ENCODE measurements at regions not wholly inside any gene's neighbourhood (a gene's known extent, or its start where the extent isn't known, plus 50 kb on each side); places are given as distances from the start of the nearest gene placed in this dataset.
"Not testable (repeated sequence)": the region's sequence is repeated elsewhere in the genome, so short reads cannot be mapped to it uniquely, and the experiment has no call there.

DNA sequence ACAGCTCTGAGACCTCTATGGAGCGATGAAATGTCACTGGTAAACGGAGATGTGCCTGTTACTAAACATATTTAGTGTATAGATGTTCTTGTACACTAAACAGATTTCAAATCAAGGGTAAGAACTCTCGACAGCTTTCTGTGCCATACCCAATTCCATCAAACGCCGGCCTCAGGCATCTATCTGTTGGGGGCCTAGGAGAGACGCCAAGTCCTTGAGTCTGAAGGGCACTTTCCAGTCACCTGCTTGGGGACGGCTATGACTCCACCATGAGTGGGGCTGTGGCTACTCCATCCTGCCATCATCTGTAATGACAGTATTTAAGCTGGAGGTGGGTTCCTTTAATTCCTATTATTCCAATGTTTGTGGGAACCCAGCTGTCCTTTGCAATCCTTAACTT is 87.8 kb downstream of the SHANK2 start:
- H3K36me3 ChIP-seq (ENCODE audit: control insufficient read depth, insufficient read depth, low read length): no peaks in the 10 kb centered on the region
- ATAC-seq (no peak), DNase-seq (no peak)
- WGBS (ENCODE audit: insufficient coverage): 91% methylated on average over 5 of the region's 7 CpGs
- H3K4me3 ChIP-seq (ENCODE audit: low read length): no peak overlapping the region
- no peaks in the 10 kb centered on the region for H3K4me1 Mint-ChIP-seq
- no peaks in the 10 kb centered on the region for H3K4me1 ChIP-seq (ENCODE audit: control insufficient read depth, insufficient read depth, low read length)
- H3K27ac ChIP-seq (ENCODE audit: low read length): no peak overlapping the region
- H3K4me3 Mint-ChIP-seq: no peak overlapping the region
- no peak overlapping the region for H3K27ac Mint-ChIP-seq
- no peaks in the 10 kb centered on the region for H3K9me3 Mint-ChIP-seq
- H3K9me3 ChIP-seq (ENCODE audit: control insufficient read depth, insufficient read depth, low read length): no peaks in the 10 kb centered on the region
- intact Hi-C loops (cut with micrococcal nuclease): no loop called here
- TF ChIP-seq, protein P1, sequence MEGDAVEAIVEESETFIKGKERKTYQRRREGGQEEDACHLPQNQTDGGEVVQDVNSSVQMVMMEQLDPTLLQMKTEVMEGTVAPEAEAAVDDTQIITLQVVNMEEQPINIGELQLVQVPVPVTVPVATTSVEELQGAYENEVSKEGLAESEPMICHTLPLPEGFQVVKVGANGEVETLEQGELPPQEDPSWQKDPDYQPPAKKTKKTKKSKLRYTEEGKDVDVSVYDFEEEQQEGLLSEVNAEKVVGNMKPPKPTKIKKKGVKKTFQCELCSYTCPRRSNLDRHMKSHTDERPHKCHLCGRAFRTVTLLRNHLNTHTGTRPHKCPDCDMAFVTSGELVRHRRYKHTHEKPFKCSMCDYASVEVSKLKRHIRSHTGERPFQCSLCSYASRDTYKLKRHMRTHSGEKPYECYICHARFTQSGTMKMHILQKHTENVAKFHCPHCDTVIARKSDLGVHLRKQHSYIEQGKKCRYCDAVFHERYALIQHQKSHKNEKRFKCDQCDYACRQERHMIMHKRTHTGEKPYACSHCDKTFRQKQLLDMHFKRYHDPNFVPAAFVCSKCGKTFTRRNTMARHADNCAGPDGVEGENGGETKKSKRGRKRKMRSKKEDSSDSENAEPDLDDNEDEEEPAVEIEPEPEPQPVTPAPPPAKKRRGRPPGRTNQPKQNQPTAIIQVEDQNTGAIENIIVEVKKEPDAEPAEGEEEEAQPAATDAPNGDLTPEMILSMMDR (IDR thresholded peaks at IDR 0.05): no peak
- H3K27me3 Mint-ChIP-seq (ENCODE audit: low read depth in 2 of 2): peaks cover 0 to 4% of the 10 kb centered on the region in 2 donors
- H3K36me3 Mint-ChIP-seq: no peaks in the 10 kb centered on the region
- H3K27me3 ChIP-seq (ENCODE audit: control insufficient read depth, insufficient read depth, low read length): no peaks in the 10 kb centered on the region

DNA sequence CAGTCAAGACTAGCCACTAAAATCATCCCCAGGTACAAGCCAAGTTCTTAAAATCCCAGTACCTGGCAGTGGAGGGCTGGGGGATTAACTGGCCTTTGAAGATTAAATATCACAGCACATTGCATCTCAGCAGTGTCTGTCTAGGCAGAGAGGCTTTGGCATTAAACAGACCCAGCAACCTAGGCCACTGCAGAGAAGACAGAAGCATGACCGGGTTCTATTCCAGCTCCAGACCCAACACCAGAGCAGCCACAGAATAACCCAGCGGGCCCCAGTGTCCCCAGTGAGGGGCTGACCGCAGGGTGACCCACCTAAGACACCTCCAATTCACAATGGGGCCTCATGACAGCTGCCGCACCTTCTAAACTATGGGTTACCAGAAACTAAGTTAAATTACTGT is 88.2 kb downstream of the SHANK2 start:
- Mint-ChIP-seq H3K9me3 (no peaks in the 10 kb centered on the region), H3K27me3 (ENCODE audit: low read depth in 2 of 2) (peaks cover 0 to 7% of the 10 kb centered on the region in 2 donors), H3K27ac (no peak overlapping the region), H3K4me3 (no peak overlapping the region), H3K4me1 (no peaks in the 10 kb centered on the region), H3K36me3 (no peaks in the 10 kb centered on the region)
- Histone ChIP-seq H3K9me3 (ENCODE audit: control insufficient read depth, insufficient read depth, low read length) (no peaks in the 10 kb centered on the region), H3K4me1 (ENCODE audit: control insufficient read depth, insufficient read depth, low read length) (no peaks in the 10 kb centered on the region), H3K27me3 (ENCODE audit: control insufficient read depth, insufficient read depth, low read length) (no peaks in the 10 kb centered on the region), H3K27ac (ENCODE audit: low read length) (no peak overlapping the region), H3K36me3 (ENCODE audit: control insufficient read depth, insufficient read depth, low read length) (no peaks in the 10 kb centered on the region), H3K4me3 (ENCODE audit: low read length) (no peak overlapping the region)
- no peak for ATAC-seq
- no peak for DNase-seq
- TF ChIP-seq, protein P1 (IDR thresholded peaks at IDR 0.05): no peak
- intact Hi-C loops (cut with micrococcal nuclease): no loop called here
- WGBS (ENCODE audit: insufficient coverage): 80% methylated on average over 4 of the region's 4 CpGs

DNA sequence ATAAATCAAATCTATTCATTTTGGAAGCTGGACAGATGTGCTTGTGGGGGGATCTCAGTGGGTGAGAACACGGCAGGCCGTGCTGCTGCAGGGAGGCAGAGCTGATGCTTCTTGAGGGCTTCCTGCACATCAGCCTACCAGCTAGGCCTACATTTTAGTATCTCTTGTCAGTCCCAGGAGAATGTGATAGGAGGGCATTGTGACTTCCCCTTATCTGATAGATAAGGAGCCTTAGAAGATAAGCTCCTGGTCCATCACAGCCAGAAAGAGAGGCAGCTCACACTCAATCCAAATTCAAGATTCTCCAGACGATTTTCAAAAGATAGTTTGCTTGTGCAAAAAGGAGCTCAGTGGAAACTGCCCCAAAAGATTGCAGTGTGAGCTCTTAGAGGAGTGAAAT is 89.0 kb downstream of the SHANK2 start:
- Mint-ChIP-seq H3K36me3 (no peaks in the 10 kb centered on the region), H3K4me3 (no peak overlapping the region), H3K27ac (no peak overlapping the region), H3K4me1 (no peaks in the 10 kb centered on the region), H3K27me3 (ENCODE audit: low read depth in 2 of 2) (peaks cover 4 to 8% of the 10 kb centered on the region in 2 donors), H3K9me3 (no peaks in the 10 kb centered on the region)
- no peaks in the 10 kb centered on the region for H3K9me3 ChIP-seq (ENCODE audit: control insufficient read depth, insufficient read depth, low read length)
- intact Hi-C loops (cut with micrococcal nuclease): no loop called here
- H3K4me3 ChIP-seq (ENCODE audit: low read length): no peak overlapping the region
- no peaks in the 10 kb centered on the region for H3K36me3 ChIP-seq (ENCODE audit: control insufficient read depth, insufficient read depth, low read length)
- TF ChIP-seq, protein P1 (IDR thresholded peaks at IDR 0.05): no peak
- no peak overlapping the region for H3K27ac ChIP-seq (ENCODE audit: low read length)
- H3K4me1 ChIP-seq (ENCODE audit: control insufficient read depth, insufficient read depth, low read length): no peaks in the 10 kb centered on the region
- no peaks in the 10 kb centered on the region for H3K27me3 ChIP-seq (ENCODE audit: control insufficient read depth, insufficient read depth, low read length)
- DNase-seq (no peak), ATAC-seq (no peak)
- WGBS (ENCODE audit: insufficient coverage): 94% methylated on average over 2 of the region's 3 CpGs

DNA sequence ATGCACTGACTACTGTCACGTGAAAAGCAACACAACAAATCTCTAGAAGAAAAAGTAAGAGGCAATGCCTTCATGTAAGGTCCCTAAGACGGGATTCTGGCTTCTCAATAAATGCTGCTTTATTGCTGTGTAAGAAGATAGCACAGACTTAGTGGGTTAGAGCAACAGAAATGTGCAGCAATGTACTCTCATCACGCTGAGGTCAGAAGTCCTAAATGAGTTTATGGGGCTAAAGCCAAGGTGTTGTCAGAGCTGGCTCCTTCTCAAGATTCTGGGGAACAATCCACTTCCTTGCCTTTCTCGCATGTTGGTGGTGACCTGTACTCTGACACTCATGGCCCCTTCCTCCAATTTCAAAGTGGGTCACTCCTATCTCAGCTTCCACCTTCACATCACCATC is 93.4 kb downstream of the SHANK2 start:
- 75% methylated on average over 4 of the region's 4 CpGs for WGBS (ENCODE audit: insufficient coverage)
- Histone ChIP-seq H3K4me1 (ENCODE audit: control insufficient read depth, insufficient read depth, low read length) (no peaks in the 10 kb centered on the region), H3K36me3 (ENCODE audit: control insufficient read depth, insufficient read depth, low read length) (no peaks in the 10 kb centered on the region), H3K27ac (ENCODE audit: low read length) (no peak overlapping the region), H3K9me3 (ENCODE audit: control insufficient read depth, insufficient read depth, low read length) (no peaks in the 10 kb centered on the region), H3K4me3 (ENCODE audit: low read length) (no peak overlapping the region), H3K27me3 (ENCODE audit: control insufficient read depth, insufficient read depth, low read length) (no peaks in the 10 kb centered on the region)
- intact Hi-C loops (cut with micrococcal nuclease): no loop called here
- TF ChIP-seq, protein P1 (IDR thresholded peaks at IDR 0.05): no peak
- Mint-ChIP-seq H3K4me3 (no peak overlapping the region), H3K9me3 (no peaks in the 10 kb centered on the region), H3K27ac (no peak overlapping the region), H3K4me1 (no peaks in the 10 kb centered on the region), H3K27me3 (ENCODE audit: low read depth in 2 of 2) (peaks cover 13 to 26% of the 10 kb centered on the region in 2 donors), H3K36me3 (no peaks in the 10 kb centered on the region)
- DNase-seq (no peak), ATAC-seq (no peak)

DNA sequence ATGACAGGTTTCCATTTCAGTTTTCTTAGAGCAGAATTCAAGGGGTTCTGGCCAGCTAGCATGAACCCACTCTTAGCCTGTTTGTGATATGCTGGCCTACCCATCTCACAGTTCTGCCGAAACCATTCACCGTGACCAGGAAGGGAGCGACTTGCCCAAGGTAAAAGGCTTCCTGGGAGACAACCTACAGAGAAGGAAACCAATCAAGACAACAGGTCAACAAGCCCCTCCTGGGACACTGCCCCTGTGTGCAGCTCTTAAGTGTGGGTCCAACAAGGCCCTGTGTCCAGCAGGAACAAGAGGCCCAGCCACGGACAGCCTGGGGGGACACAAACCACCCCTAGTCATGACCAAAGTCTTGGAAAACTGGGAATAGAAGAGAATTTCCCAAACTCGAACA is 94.7 kb downstream of the SHANK2 start:
- H3K4me3 ChIP-seq (ENCODE audit: low read length); H3K4me1 ChIP-seq (ENCODE audit: control insufficient read depth, insufficient read depth, low read length); H3K27me3 ChIP-seq (ENCODE audit: control insufficient read depth, insufficient read depth, low read length); H3K4me1 Mint-ChIP-seq; H3K4me3 Mint-ChIP-seq; H3K9me3 Mint-ChIP-seq; H3K36me3 Mint-ChIP-seq; H3K27ac Mint-ChIP-seq; DNase-seq; H3K27ac ChIP-seq (ENCODE audit: low read length); ATAC-seq; H3K9me3 ChIP-seq (ENCODE audit: control insufficient read depth, insufficient read depth, low read length); H3K36me3 ChIP-seq (ENCODE audit: control insufficient read depth, insufficient read depth, low read length); intact Hi-C loops (cut with micrococcal nuclease): not testable (repeated sequence)
- 86% methylated on average over 4 of the region's 5 CpGs for WGBS (ENCODE audit: insufficient coverage)
- H3K27me3 Mint-ChIP-seq (ENCODE audit: low read depth in 2 of 2): peaks cover 13 to 26% of the 10 kb centered on the region in 2 donors

Measured in natural killer cell (primary cell).